GM12864 (cell line): ENCODE measurements at regions not wholly inside any gene's neighbourhood (a gene's known extent, or its start where the extent isn't known, plus 50 kb on each side); places are given as distances from the start of the nearest gene placed in this dataset.

Experiments used
- DNase-seq: peaks from one replicate; pipeline ENCODE4 v3.0.0-alpha.2; 2011; ENCODE audit warnings: low read depth
- H3K4me3 ChIP-seq: 2 replicates; pipeline ENCODE4 v1.5.1; 2011; ENCODE audit warnings: mild to moderate bottlenecking, low read depth, low read length, control low read depth
- CTCF ChIP-seq: IDR thresholded peaks from 2 replicates; pipeline ENCODE4 v1.5.1; 2011; ENCODE audit warnings: low read depth, mild to moderate bottlenecking, moderate library complexity, low read length, control low read depth, inconsistent platforms; ENCODE audit errors: missing control alignments

DNA sequence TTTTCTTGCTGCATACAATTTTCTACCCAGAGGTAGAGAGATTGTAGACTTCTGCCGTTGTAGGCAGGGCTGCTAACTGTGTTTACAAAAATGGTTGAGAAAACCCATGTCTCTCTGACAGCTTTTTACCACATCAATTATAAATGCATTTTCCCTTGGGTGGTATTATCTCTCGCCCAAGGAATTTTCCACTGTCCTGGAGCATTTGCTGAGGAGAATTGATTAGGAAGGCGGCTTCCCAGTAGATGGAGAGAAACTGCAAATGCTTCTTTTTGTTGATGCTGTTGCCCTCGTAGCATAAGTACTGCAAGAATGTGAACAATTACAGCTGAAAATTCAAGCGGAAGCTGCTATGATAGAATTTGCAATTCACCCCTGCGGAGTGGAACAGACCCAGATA lies 1007.7 kb upstream of the KLHL29 start:
- no peak for DNase-seq

GRCh38 chr2:22382479-22383169 lies 1002.4 kb upstream of the KLHL29 start:
- DNase-seq = no peak
- no peak for TF ChIP-seq CTCF
- no peak overlapping the region for H3K4me3 ChIP-seq

More for the DNA sequence above, 1007.7 kb upstream of the KLHL29 start:
- H3K4me3 ChIP-seq = no peak overlapping the region
- TF ChIP-seq CTCF = no peak

GRCh38 chr2:22397847-22398246 lies 987.1 kb upstream of the KLHL29 start:
- no peak overlapping the region for H3K4me3 ChIP-seq
- no peak for TF ChIP-seq CTCF
- DNase-seq = no peak

DNA sequence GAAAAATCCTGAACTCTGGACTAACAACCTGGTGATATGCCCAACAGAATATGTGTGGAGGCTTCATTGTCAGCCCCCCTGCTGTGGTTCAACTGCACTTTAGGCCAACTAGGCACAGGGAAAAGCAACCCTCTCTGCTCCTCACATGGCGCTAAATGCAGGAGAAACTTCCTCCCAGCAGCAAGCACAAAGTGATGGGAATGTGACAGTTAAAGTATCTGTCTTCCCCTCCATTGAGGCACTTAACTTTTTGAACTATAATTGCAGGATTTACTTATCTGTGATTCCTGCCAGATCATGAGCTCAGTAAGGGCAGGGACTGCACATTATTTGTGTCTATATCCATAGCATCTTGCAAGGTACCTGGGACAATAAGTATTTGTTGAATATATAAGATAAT lies 981.2 kb upstream of the KLHL29 start:
- no peak for TF ChIP-seq CTCF
- no peak overlapping the region for H3K4me3 ChIP-seq
- no peak for DNase-seq

GRCh38 chr2:22406625-22407024 lies 978.4 kb upstream of the KLHL29 start:
- no peak for DNase-seq
- no peak for TF ChIP-seq CTCF
- H3K4me3 ChIP-seq = no peak overlapping the region

- TF ChIP-seq CTCF = no peak
- DNase-seq = no peak
- H3K4me3 ChIP-seq = no peak overlapping the region
Observed at GRCh38 chr2:22420076-22420475, 964.9 kb upstream of the KLHL29 start.

- TF ChIP-seq CTCF = no peak
- DNase-seq = no peak
- H3K4me3 ChIP-seq = no peak overlapping the region
Observed at GRCh38 chr2:22442051-22442450, 942.9 kb upstream of the KLHL29 start.
